ENCODE measurements at regions not wholly inside any gene's neighbourhood (a gene's known extent, or its start where the extent isn't known, plus 50 kb on each side); places are given as distances from the start of the nearest gene placed in this dataset.

- Histone ChIP-seq H3K27ac (ENCODE audit: low read depth in 2 of 2, low read length in 2 of 2) (no peak overlapping the region), H3K4me3 (ENCODE audit: low read length in 3 of 3) (no peak overlapping the region), H3K9me3 (ENCODE audit: control insufficient read depth in 2 of 3, insufficient read depth in 1 of 3, low read length in 3 of 3) (no peaks in the 10 kb centered on the region), H3K36me3 (ENCODE audit: control insufficient read depth in 2 of 3, insufficient read depth in 3 of 3, low read length in 3 of 3) (no peaks in the 10 kb centered on the region), H3K27me3 (ENCODE audit: control insufficient read depth, insufficient read depth, low read length) (no peaks in the 10 kb centered on the region), H3K9ac (ENCODE audit: low read length in 3 of 3) (no peak overlapping the region), H3K4me1 (ENCODE audit: control insufficient read depth in 2 of 3, insufficient read depth in 2 of 3, low read depth in 1 of 3, low read length in 3 of 3) (no peaks in the 10 kb centered on the region)
- DNase-seq = no peak
- intact Hi-C loops (cut with DNase I) = no loop called here
- no peak for FAIRE-seq
- TF ChIP-seq CTCF (IDR thresholded peaks at IDR 0.05; ENCODE audit: borderline replicate concordance, extremely low read depth, insufficient read depth) = no peak
Observed at GRCh38 chr5:84647581-84647980, 262.9 kb upstream of the EDIL3 start.

GRCh38 chr5:84642795-84643194 is 258.1 kb upstream of the EDIL3 start:
- Histone ChIP-seq H3K36me3 (ENCODE audit: control insufficient read depth in 2 of 3, insufficient read depth in 3 of 3, low read length in 3 of 3) (no peaks in the 10 kb centered on the region), H3K9ac (ENCODE audit: low read length in 3 of 3) (no peak overlapping the region), H3K9me3 (ENCODE audit: control insufficient read depth in 2 of 3, insufficient read depth in 1 of 3, low read length in 3 of 3) (no peaks in the 10 kb centered on the region), H3K27ac (ENCODE audit: low read depth in 2 of 2, low read length in 2 of 2) (no peak overlapping the region), H3K27me3 (ENCODE audit: control insufficient read depth, insufficient read depth, low read length) (no peaks in the 10 kb centered on the region), H3K4me1 (ENCODE audit: control insufficient read depth in 2 of 3, insufficient read depth in 2 of 3, low read depth in 1 of 3, low read length in 3 of 3) (no peaks in the 10 kb centered on the region), H3K4me3 (ENCODE audit: low read length in 3 of 3) (no peak overlapping the region)
- intact Hi-C loops (cut with DNase I) = no loop called here
- FAIRE-seq (no peak), DNase-seq (no peak)
- TF ChIP-seq CTCF (IDR thresholded peaks at IDR 0.05; ENCODE audit: borderline replicate concordance, extremely low read depth, insufficient read depth) = no peak

GRCh38 chr5:84642324-84642723 is 257.6 kb upstream of the EDIL3 start:
- Histone ChIP-seq H3K4me3 (ENCODE audit: low read length in 3 of 3) (no peak overlapping the region), H3K27me3 (ENCODE audit: control insufficient read depth, insufficient read depth, low read length) (no peaks in the 10 kb centered on the region), H3K36me3 (ENCODE audit: control insufficient read depth in 2 of 3, insufficient read depth in 3 of 3, low read length in 3 of 3) (no peaks in the 10 kb centered on the region), H3K27ac (ENCODE audit: low read depth in 2 of 2, low read length in 2 of 2) (no peak overlapping the region), H3K9me3 (ENCODE audit: control insufficient read depth in 2 of 3, insufficient read depth in 1 of 3, low read length in 3 of 3) (no peaks in the 10 kb centered on the region), H3K4me1 (ENCODE audit: control insufficient read depth in 2 of 3, insufficient read depth in 2 of 3, low read depth in 1 of 3, low read length in 3 of 3) (no peaks in the 10 kb centered on the region), H3K9ac (ENCODE audit: low read length in 3 of 3) (no peak overlapping the region)
- TF ChIP-seq CTCF (IDR thresholded peaks at IDR 0.05; ENCODE audit: borderline replicate concordance, extremely low read depth, insufficient read depth) = no peak
- DNase-seq (no peak), FAIRE-seq (no peak)
- intact Hi-C loops (cut with DNase I) = no loop called here

- Histone ChIP-seq H3K27me3 (ENCODE audit: control insufficient read depth, insufficient read depth, low read length) (no peaks in the 10 kb centered on the region), H3K36me3 (ENCODE audit: control insufficient read depth in 2 of 3, insufficient read depth in 3 of 3, low read length in 3 of 3) (no peaks in the 10 kb centered on the region), H3K4me1 (ENCODE audit: control insufficient read depth in 2 of 3, insufficient read depth in 2 of 3, low read depth in 1 of 3, low read length in 3 of 3) (no peaks in the 10 kb centered on the region), H3K9me3 (ENCODE audit: control insufficient read depth in 2 of 3, insufficient read depth in 1 of 3, low read length in 3 of 3) (no peaks in the 10 kb centered on the region), H3K27ac (ENCODE audit: low read depth in 2 of 2, low read length in 2 of 2) (no peak overlapping the region), H3K4me3 (ENCODE audit: low read length in 3 of 3) (no peak overlapping the region), H3K9ac (ENCODE audit: low read length in 3 of 3) (no peak overlapping the region)
- TF ChIP-seq CTCF (IDR thresholded peaks at IDR 0.05; ENCODE audit: borderline replicate concordance, extremely low read depth, insufficient read depth) = no peak
- intact Hi-C loops (cut with DNase I) = no loop called here
- FAIRE-seq = no peak
- no peak for DNase-seq
Observed at GRCh38 chr5:84637662-84638375, 253.1 kb upstream of the EDIL3 start.

Measured in kidney (tissue), 13 donors.